VCaP (cell line): ENCODE measurements at regions not wholly inside any gene's neighbourhood (a gene's known extent, or its start where the extent isn't known, plus 50 kb on each side); places are given as distances from the start of the nearest gene placed in this dataset.
"Not testable (repeated sequence)": the region's sequence is repeated elsewhere in the genome, so short reads cannot be mapped to it uniquely, and the experiment has no call there.

ENCODE experiments used
- H3K27ac ChIP-seq: fragments of 450-650 bp; 2 replicates; pipeline ENCODE4 v1.5.1; 2017
- TF ChIP-seq, protein P1 (sequence below): fragments of 450-650 bp; conservative IDR thresholded peaks from 2 replicates; pipeline ENCODE4 v1.5.1; 2017; ENCODE audit warnings: mild to moderate bottlenecking, moderate library complexity

DNA sequence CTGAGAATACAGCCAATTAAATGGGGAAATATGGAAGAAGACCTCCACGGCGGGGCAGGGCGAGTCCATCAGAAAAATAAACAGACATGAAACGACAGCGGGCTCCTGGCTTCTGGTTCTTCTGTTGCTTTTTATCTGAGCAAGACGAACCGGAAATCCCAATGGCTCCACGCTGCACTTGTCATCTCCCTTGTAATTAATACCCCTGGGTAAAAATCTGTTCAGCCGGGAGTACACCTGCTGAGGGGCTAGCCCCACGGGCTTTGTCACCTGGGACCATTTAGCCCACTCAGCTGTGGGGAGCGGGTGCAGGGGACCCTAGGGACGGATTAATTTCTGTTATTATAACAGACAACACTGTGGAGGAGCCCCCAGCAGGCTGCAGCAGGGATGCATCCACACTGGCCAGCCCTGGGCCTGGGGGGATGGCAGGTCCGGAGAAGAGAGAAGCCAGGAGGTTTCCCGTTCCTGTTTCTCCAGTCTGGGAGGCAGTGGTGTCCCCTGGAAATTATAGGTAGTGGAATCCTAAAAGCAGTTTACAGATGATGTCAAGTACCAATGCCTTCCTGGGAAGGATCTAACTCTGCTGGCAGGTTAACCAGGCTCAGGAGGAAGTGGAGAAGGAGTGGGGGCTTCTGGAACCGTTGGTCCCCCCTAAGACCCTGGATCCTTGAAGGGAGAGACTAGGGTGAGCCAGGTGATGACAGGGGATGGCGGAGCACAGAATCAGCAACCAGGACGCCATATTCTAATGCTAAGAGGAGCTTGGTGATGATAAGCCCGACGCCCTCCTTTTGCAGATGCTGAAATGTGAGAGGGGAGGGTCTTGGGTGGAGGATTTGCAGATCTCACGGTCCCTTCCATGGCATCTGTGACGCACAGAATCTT, 566.1 kb downstream of the PTPRU start:
- peak overlapping the region; percentile 45 for H3K27ac ChIP-seq
- TF ChIP-seq, protein P1, sequence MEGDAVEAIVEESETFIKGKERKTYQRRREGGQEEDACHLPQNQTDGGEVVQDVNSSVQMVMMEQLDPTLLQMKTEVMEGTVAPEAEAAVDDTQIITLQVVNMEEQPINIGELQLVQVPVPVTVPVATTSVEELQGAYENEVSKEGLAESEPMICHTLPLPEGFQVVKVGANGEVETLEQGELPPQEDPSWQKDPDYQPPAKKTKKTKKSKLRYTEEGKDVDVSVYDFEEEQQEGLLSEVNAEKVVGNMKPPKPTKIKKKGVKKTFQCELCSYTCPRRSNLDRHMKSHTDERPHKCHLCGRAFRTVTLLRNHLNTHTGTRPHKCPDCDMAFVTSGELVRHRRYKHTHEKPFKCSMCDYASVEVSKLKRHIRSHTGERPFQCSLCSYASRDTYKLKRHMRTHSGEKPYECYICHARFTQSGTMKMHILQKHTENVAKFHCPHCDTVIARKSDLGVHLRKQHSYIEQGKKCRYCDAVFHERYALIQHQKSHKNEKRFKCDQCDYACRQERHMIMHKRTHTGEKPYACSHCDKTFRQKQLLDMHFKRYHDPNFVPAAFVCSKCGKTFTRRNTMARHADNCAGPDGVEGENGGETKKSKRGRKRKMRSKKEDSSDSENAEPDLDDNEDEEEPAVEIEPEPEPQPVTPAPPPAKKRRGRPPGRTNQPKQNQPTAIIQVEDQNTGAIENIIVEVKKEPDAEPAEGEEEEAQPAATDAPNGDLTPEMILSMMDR, result no peak

DNA sequence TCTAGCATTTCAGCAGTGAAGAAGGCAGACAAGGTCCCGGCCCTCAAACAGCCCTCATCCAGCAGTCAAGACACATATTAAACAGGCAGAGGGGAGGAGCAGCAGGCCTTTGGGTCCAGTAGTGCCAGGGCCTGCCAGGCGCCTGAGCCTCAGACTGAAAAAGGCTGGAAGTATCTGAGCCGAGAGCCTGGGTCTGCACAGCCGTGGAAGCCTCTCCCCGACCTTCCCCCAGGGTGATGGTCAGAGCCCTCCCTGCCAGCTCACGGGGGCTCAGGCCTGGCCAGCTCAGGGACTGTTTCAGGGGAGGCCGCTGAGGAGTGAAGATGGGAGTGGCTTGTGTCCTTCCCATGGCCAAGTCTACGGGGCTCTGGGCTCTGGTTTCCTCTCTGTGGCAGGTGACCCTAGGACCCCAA, 565.2 kb downstream of the PTPRU start:
- peak overlapping the region; percentile 45 for H3K27ac ChIP-seq

DNA sequence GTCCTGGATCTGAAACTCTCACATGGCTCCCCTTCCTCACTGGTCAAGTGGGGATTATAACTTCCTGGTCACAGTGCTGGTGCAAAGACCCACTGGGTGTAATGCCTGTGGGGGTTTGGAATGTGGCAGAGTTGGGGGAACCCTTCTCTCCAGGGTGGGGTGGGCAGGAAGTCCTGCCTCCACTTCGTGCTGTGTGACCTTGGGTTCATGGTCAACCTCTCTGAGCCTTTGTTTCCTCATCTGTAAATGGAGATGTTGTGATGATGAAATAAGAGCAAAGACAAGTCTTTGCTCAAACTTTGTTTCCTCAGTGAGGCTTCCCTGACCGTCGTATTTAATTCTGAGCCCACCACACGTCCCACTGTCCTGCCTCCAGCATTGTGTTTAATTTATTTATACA, 564.7 kb downstream of the PTPRU start:
- H3K27ac ChIP-seq, result peak overlapping the region; percentile 45; the same call in 1 of the 2 replicates
- TF ChIP-seq, protein P1, result no peak

More for the DNA sequence above, 565.2 kb downstream of the PTPRU start:
- TF ChIP-seq, protein P1, result no peak

DNA sequence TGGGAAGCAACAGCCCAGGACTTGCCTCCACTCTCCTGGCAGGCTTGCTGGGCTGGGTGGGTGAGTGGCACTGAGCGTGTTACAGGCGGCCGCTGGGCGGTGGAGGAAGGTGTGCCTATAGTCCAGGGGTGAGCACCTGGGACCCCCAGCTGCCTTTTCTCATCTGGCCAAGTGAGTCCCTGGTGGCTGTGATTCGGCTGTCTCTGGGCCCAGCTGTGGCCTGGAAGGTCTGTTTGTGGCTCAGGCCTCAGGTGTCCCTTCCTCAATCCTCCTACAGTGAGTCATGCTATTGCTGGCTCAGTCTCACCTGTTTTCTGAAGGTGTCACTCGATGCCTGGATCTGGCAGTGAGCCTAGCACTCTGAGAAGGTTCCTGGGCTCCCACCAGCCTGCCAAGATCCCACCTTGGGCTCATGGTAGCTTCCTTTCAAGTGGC, 564.2 kb downstream of the PTPRU start:
- TF ChIP-seq, protein P1, result no peak
- H3K27ac ChIP-seq, result no peak overlapping the region

DNA sequence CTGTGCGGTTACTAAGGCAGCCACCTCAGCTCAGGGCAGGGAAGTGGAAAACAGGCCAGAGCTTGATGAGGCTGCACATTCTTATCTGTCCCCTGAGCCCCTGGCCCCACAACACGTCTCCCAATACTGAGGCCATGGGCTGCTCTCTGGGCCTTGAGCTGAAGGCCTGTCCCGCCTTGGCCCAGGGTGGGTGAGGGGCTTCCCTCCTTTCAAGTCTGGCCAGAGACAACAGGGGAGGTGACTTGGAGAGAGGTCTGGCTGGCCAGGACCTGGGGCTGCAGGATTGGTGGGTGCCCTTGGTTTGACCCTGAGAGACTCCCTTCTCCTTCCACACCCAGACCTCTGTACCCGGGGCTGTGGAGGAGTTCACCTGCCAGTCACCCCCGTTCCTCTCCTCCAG, 563.8 kb downstream of the PTPRU start:
- H3K27ac ChIP-seq, result no peak overlapping the region
- TF ChIP-seq, protein P1, result no peak

DNA sequence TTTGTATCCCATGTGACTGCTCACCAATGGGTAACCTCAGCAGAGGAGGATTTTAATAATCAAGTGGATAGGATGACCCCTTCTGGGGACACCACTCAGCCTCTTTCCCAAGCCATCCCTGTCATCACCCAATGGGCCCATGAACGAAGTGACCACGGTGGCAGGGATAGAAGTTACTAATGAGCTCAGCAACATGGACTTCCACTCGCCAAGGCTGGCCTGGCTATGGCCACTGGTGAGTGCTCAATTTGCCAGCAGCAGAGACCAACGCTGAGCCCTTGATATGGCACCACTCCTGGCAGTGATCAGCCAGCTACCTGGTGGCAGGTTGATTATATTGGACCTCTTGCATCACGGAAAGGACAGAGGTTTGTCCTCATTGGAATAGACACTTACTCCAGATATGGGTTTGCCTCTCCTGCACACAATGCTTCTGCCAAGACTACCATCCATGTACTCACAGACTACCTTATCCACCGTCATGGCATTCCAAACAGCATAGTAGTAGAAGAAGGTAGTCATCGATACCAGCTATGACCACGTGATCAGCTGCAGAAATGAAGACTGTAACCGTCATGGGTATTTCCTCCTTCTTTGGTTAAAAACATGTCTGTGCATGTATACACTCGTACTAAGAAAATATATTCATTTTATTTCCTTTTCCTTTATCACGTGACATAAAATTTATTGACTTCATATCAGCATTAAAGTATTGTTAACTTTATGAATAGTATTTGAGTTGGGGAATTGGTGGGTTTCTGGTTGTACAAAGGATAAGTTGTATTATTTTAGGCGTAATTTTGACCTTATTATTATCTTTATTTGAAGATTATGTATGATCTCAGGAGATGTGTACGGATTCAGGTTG, 562.6 kb downstream of the PTPRU start:
- TF ChIP-seq, protein P1, result no peak
- no peak overlapping the region for H3K27ac ChIP-seq

DNA sequence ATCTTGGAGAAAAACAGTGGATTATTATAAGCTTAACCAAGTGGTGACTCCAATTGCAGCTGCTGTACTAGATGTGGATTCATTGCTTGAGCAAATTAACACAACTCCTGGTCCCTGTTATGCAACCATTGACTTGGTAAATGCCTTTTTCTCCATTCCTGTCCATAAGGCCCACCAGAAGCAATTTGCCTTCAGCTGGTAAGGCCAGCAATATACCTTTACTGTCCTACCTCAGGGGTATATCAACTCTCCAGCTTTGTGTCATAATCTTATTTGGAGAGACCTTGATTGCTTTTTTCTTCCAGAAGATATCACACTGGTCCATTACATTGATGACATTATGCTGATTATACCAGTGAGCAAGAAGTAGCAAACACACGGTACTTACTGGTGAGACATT, 560.8 kb downstream of the PTPRU start:
- not testable (repeated sequence) for H3K27ac ChIP-seq

DNA sequence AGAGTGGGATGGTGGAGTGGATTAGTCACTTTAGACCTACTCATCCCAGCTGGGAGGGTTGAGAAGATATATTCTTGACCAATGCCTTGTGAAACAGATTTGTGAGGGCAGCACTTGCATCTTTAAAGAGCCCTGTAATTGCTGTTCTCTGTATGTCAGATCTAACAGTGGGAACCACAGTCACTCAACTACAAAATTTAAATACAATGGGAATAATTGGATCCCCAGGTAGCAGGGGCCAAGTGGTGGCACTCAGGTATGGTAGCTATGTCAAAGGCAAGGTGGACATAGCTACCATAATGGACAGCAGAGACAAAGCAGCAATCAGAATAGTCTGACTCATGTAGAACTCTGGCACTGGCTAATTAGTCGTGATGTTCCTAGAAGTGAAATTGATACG, 559.6 kb downstream of the PTPRU start:
- H3K27ac ChIP-seq, result not testable (repeated sequence)
